ENCODE measurements at regions not wholly inside any gene's neighbourhood (a gene's known extent, or its start where the extent isn't known, plus 50 kb on each side); places are given as distances from the start of the nearest gene placed in this dataset.

GRCh38 chr2:228282376-228282775 is 100.9 kb upstream of the SPHKAP start:
- TF ChIP-seq, protein P1, sequence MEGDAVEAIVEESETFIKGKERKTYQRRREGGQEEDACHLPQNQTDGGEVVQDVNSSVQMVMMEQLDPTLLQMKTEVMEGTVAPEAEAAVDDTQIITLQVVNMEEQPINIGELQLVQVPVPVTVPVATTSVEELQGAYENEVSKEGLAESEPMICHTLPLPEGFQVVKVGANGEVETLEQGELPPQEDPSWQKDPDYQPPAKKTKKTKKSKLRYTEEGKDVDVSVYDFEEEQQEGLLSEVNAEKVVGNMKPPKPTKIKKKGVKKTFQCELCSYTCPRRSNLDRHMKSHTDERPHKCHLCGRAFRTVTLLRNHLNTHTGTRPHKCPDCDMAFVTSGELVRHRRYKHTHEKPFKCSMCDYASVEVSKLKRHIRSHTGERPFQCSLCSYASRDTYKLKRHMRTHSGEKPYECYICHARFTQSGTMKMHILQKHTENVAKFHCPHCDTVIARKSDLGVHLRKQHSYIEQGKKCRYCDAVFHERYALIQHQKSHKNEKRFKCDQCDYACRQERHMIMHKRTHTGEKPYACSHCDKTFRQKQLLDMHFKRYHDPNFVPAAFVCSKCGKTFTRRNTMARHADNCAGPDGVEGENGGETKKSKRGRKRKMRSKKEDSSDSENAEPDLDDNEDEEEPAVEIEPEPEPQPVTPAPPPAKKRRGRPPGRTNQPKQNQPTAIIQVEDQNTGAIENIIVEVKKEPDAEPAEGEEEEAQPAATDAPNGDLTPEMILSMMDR (IDR thresholded peaks at IDR 0.05; ENCODE audit: poor library complexity): no peak
- TF ChIP-seq EZH2phosphoT487 (IDR thresholded peaks at IDR 0.05; ENCODE audit: low read depth, severe bottlenecking, unreplicated experiment): no peak
